K562 (cell line): ENCODE measurements at regions not wholly inside any gene's neighbourhood (a gene's known extent, or its start where the extent isn't known, plus 50 kb on each side); places are given as distances from the start of the nearest gene placed in this dataset.

ENCODE experiments used
- ELF1 ChIP-seq: fragments of 200-800 bp; sonication (Bioruptor generic); IDR thresholded peaks from 2 replicates; pipeline ENCODE4 v1.6.1; 2016; ENCODE audit warnings: missing genetic modification characterization, missing compliant biosample characterization
- FOS ChIP-seq: IDR thresholded peaks from 3 replicates; pipeline ENCODE4 v1.6.1; 2011; ENCODE audit not compliant: insufficient read length; ENCODE audit errors: extremely low read depth
- FOXM1 ChIP-seq, 2 experiments: fragments of 450-650 bp in 1 of 2; sonication (generic) in 1 of 2; formaldehyde crosslinking in 1 of 2; IDR thresholded peaks; 2 replicates each; pipeline versions ENCODE4 v1.6.1 to v1.9.0; 2017 to 2022; ENCODE audit warnings: low read depth in 2 of 2, mild to moderate bottlenecking in 2 of 2, missing genetic modification reagents in 1 of 2, moderate library complexity in 1 of 2
- JUNB ChIP-seq: fragments of 450-650 bp; formaldehyde crosslinking; conservative IDR thresholded peaks from 2 replicates; pipeline ENCODE4 v1.4.0; 2020; ENCODE audit warnings: mild to moderate bottlenecking
- POLR2AphosphoS5 ChIP-seq: IDR thresholded peaks from 2 replicates; pipeline ENCODE4 v1.6.1; 2011; ENCODE audit warnings: mild to moderate bottlenecking, low read depth, low read length, moderate library complexity; ENCODE audit not compliant: control insufficient read depth, insufficient read depth
- RAD21 ChIP-seq, 2 experiments: fragments of 250-450 bp in 1 of 2; fragments of 450-650 bp in 1 of 2; sonication (Bioruptor Pico) in 1 of 2; formaldehyde crosslinking in 1 of 2; IDR thresholded peaks in 1 of 2; conservative IDR thresholded peaks in 1 of 2; 2 replicates each; pipeline versions ENCODE4 v1.4.0 to v1.8.0; 2020 to 2022; ENCODE audit warnings: mild to moderate bottlenecking in 2 of 2, moderate library complexity in 1 of 2
- RBBP5 ChIP-seq: fragments of 200-600 bp; sonication (generic); IDR thresholded peaks from 2 replicates; pipeline ENCODE4 v1.6.1; 2012; ENCODE audit warnings: borderline replicate concordance, mild to moderate bottlenecking, low read length, control low read depth, inconsistent platforms; ENCODE audit not compliant: insufficient read depth, poor library complexity, severe bottlenecking
- ZNF79 ChIP-seq: fragments of 250-450 bp; sonication (Bioruptor Pico); IDR thresholded peaks from 2 replicates; pipeline ENCODE4 v1.4.0; 2020; ENCODE audit warnings: low read depth, mild to moderate bottlenecking, moderate library complexity
- TF ChIP-seq, protein P1 (sequence below), 2 experiments: fragments of 450-650 bp; formaldehyde crosslinking in 1 of 2; IDR thresholded peaks; 2 replicates each; pipeline versions ENCODE4 v1.4.0 to v1.6.1; 2014 to 2020; ENCODE audit warnings: mild to moderate bottlenecking in 2 of 2, borderline replicate concordance in 1 of 2, low read depth in 1 of 2
- TF ChIP-seq, protein P2 (sequence below): sonication (generic); formaldehyde crosslinking; IDR thresholded peaks from 2 replicates; pipeline ENCODE4 v1.8.0; 2022; ENCODE audit warnings: mild to moderate bottlenecking, missing genetic modification reagents

DNA sequence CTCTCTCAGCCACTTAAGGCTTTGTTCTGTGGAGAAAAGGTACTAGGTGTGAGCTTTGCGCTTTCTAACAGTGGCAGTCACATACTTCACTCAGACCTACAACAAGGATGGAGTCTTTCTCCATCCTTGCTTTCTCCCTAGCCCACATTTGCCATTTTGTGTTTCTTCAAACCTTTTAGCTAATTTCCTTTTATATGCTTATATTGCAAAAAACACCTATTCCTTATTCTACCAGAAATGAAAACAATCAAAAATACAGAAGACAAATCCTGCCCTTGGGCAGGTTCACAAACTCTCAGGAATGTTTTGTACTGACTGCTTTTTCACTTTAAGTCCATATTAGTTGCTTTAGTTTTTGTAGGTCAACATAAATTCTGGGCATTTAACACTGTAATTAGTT is 914.2 kb downstream of the SQOR start:
- TF ChIP-seq RBBP5 (no peak), RAD21 (CRISPR knock-in tag; conservative IDR thresholded peaks at IDR 0.05 in 1 of 2, IDR thresholded peaks at IDR 0.05 in 1 of 2) (no peak), ZNF79 (CRISPR knock-in tag) (no peak), ELF1 (tag) (no peak), FOS (no peak), FOXM1 (IDR thresholded peaks at IDR 0.05; ENCODE audit: low read depth) (no peak), FOXM1 (CRISPR knock-in tag; IDR thresholded peaks at IDR 0.05; ENCODE audit: low read depth) (no peak), POLR2AphosphoS5 (no peak), JUNB (CRISPR knock-in tag) (no peak)
- TF ChIP-seq, protein P1, sequence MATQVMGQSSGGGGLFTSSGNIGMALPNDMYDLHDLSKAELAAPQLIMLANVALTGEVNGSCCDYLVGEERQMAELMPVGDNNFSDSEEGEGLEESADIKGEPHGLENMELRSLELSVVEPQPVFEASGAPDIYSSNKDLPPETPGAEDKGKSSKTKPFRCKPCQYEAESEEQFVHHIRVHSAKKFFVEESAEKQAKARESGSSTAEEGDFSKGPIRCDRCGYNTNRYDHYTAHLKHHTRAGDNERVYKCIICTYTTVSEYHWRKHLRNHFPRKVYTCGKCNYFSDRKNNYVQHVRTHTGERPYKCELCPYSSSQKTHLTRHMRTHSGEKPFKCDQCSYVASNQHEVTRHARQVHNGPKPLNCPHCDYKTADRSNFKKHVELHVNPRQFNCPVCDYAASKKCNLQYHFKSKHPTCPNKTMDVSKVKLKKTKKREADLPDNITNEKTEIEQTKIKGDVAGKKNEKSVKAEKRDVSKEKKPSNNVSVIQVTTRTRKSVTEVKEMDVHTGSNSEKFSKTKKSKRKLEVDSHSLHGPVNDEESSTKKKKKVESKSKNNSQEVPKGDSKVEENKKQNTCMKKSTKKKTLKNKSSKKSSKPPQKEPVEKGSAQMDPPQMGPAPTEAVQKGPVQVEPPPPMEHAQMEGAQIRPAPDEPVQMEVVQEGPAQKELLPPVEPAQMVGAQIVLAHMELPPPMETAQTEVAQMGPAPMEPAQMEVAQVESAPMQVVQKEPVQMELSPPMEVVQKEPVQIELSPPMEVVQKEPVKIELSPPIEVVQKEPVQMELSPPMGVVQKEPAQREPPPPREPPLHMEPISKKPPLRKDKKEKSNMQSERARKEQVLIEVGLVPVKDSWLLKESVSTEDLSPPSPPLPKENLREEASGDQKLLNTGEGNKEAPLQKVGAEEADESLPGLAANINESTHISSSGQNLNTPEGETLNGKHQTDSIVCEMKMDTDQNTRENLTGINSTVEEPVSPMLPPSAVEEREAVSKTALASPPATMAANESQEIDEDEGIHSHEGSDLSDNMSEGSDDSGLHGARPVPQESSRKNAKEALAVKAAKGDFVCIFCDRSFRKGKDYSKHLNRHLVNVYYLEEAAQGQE (IDR thresholded peaks at IDR 0.05; ENCODE audit: borderline replicate concordance), result no peak
- TF ChIP-seq, protein P1 (CRISPR knock-in tag; IDR thresholded peaks at IDR 0.05; ENCODE audit: low read depth), result no peak
- TF ChIP-seq, protein P2, sequence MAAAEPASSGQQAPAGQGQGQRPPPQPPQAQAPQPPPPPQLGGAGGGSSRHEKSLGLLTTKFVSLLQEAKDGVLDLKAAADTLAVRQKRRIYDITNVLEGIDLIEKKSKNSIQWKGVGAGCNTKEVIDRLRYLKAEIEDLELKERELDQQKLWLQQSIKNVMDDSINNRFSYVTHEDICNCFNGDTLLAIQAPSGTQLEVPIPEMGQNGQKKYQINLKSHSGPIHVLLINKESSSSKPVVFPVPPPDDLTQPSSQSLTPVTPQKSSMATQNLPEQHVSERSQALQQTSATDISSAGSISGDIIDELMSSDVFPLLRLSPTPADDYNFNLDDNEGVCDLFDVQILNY (CRISPR knock-in tag), result no peak
